Gastroesophageal sphincter (tissue), 3 donors: ENCODE measurements at regions not wholly inside any gene's neighbourhood (a gene's known extent, or its start where the extent isn't known, plus 50 kb on each side); places are given as distances from the start of the nearest gene placed in this dataset.

Source experiments
- CTCF ChIP-seq, 4 experiments: fragments of 200-600 bp in 2 of 4; fragments of 450-650 bp in 2 of 4; sonication (generic) in 1 of 4; IDR thresholded peaks; one replicate each; pipeline ENCODE4 v1.5.1; 2017 to 2019; ENCODE audit warnings: antibody characterized with exemption in 4 of 4, mild to moderate bottlenecking in 2 of 4, moderate library complexity in 2 of 4
- EP300 ChIP-seq: sonication (generic); formaldehyde crosslinking; IDR thresholded peaks from one replicate; pipeline ENCODE4 v1.6.1; 2017; ENCODE audit warnings: antibody characterized with exemption, mild to moderate bottlenecking
- POLR2A ChIP-seq, 2 donors: fragments of 450-650 bp; IDR thresholded peaks; one replicate each; pipeline ENCODE4 v1.6.1; 2017; ENCODE audit warnings: antibody characterized with exemption in 2 of 2, mild to moderate bottlenecking in 2 of 2, moderate library complexity in 1 of 2
- POLR2AphosphoS5 ChIP-seq: sonication (generic); formaldehyde crosslinking; IDR thresholded peaks from one replicate; pipeline ENCODE4 v1.6.1; 2017; ENCODE audit warnings: antibody characterized with exemption

- no peak for TF ChIP-seq CTCF (IDR thresholded peaks at IDR 0.05)
- TF ChIP-seq EP300, result no peak
- TF ChIP-seq POLR2A (IDR thresholded peaks at IDR 0.05), result no peak
- no peak for TF ChIP-seq POLR2AphosphoS5
Measured at GRCh38 chr18:70998490-70998889, 709.6 kb downstream of the SOCS6 start.
